Peyer's patch (tissue), 4 donors: ENCODE measurements at regions not wholly inside any gene's neighbourhood (a gene's known extent, or its start where the extent isn't known, plus 50 kb on each side); places are given as distances from the start of the nearest gene placed in this dataset.

Experiments used
- CTCF ChIP-seq, 6 experiments: fragments of 450-650 bp in 4 of 6; fragments of 200-600 bp in 2 of 6; sonication (generic) in 1 of 6; IDR thresholded peaks; one replicate each; pipeline ENCODE4 v1.5.1; 2017 to 2019; ENCODE audit warnings: antibody characterized with exemption in 6 of 6, mild to moderate bottlenecking in 3 of 6, moderate library complexity in 1 of 6
- POLR2A ChIP-seq, 2 donors: fragments of 450-650 bp; IDR thresholded peaks; one replicate each; pipeline ENCODE4 v1.5.1; 2017; ENCODE audit warnings: antibody characterized with exemption in 2 of 2, mild to moderate bottlenecking in 2 of 2, moderate library complexity in 2 of 2

GRCh38 chr15:25094519-25094918, 139.7 kb downstream of the SNRPN start:
- TF ChIP-seq CTCF (IDR thresholded peaks at IDR 0.05) = no peak
- no peak for TF ChIP-seq POLR2A (IDR thresholded peaks at IDR 0.05)
